DMS53 treated with DMSO at 0.1 percent for 48 hours (cell line): ENCODE measurements at regions not wholly inside any gene's neighbourhood (a gene's known extent, or its start where the extent isn't known, plus 50 kb on each side); places are given as distances from the start of the nearest gene placed in this dataset.
"Not testable (repeated sequence)": the region's sequence is repeated elsewhere in the genome, so short reads cannot be mapped to it uniquely, and the experiment has no call there.

ENCODE experiments used
- DNase-seq: peaks from one replicate; lab custom pipeline; 2025; ENCODE audit not compliant: unreplicated experiment; lab: John Stamatoyannopoulos, UW

GRCh38 chr15:38002883-38003477 is 68.5 kb downstream of the TMCO5A start:
- DNase-seq, result peak; percentile 42

- DNase-seq, result no peak
These were observed 69.9 kb downstream of the TMCO5A start for GRCh38 chr15:38004218-38004861.

- DNase-seq, result no peak
These were observed 71.7 kb downstream of the TMCO5A start for GRCh38 chr15:38005953-38006808.

- DNase-seq, result no peak
These were observed 76.0 kb downstream of the TMCO5A start for GRCh38 chr15:38010395-38010794.

- DNase-seq, result no peak
These were observed 78.5 kb downstream of the TMCO5A start for GRCh38 chr15:38012894-38013293.

GRCh38 chr15:38017721-38018120 is 83.3 kb downstream of the TMCO5A start:
- DNase-seq, result no peak

- DNase-seq, result no peak
These were observed 84.6 kb downstream of the TMCO5A start for GRCh38 chr15:38019066-38019465.

GRCh38 chr15:38021259-38021658 is 86.8 kb downstream of the TMCO5A start:
- DNase-seq, result no peak

- no peak for DNase-seq
These were observed 90.1 kb downstream of the TMCO5A start for GRCh38 chr15:38024293-38025091.

GRCh38 chr15:38025656-38026055 is 91.2 kb downstream of the TMCO5A start:
- DNase-seq, result not testable (repeated sequence)

- DNase-seq, result no peak
These were observed 94.4 kb downstream of the TMCO5A start for GRCh38 chr15:38028869-38029268.

- DNase-seq, result no peak
These were observed 95.3 kb downstream of the TMCO5A start for GRCh38 chr15:38029736-38030135.

GRCh38 chr15:38030609-38031008 is 96.2 kb downstream of the TMCO5A start:
- no peak for DNase-seq

GRCh38 chr15:38035701-38036100 is 101.3 kb downstream of the TMCO5A start:
- DNase-seq, result no peak

GRCh38 chr15:38036790-38037338 is 102.4 kb downstream of the TMCO5A start:
- DNase-seq, result no peak

GRCh38 chr15:38038659-38039442 is 104.4 kb downstream of the TMCO5A start:
- DNase-seq, result no peak

GRCh38 chr15:38040615-38041014 is 106.2 kb downstream of the TMCO5A start:
- no peak for DNase-seq

GRCh38 chr15:38041576-38041975 is 107.1 kb downstream of the TMCO5A start:
- DNase-seq, result no peak

GRCh38 chr15:38042211-38042610 is 107.8 kb downstream of the TMCO5A start:
- no peak for DNase-seq
